ENCODE measurements at regions not wholly inside any gene's neighbourhood (a gene's known extent, or its start where the extent isn't known, plus 50 kb on each side); places are given as distances from the start of the nearest gene placed in this dataset.

- TF ChIP-seq ZFX (IDR thresholded peaks at IDR 0.05) (no peak), CTCF (conservative IDR thresholded peaks at IDR 0.05) (no peak)
- H3K27ac ChIP-seq = no peak overlapping the region
These were observed 220.3 kb upstream of the MON1B start for GRCh38 chr16:76970745-76971099.

GRCh38 chr16:76976101-76976500 lies 214.9 kb upstream of the MON1B start:
- no peak overlapping the region for H3K27ac ChIP-seq
- no peak for TF ChIP-seq ZFX (IDR thresholded peaks at IDR 0.05)
- TF ChIP-seq CTCF (conservative IDR thresholded peaks at IDR 0.05) = no peak

GRCh38 chr16:76976756-76977155 lies 214.2 kb upstream of the MON1B start:
- TF ChIP-seq ZFX (IDR thresholded peaks at IDR 0.05) (no peak), CTCF (conservative IDR thresholded peaks at IDR 0.05) (no peak)
- no peak overlapping the region for H3K27ac ChIP-seq

GRCh38 chr16:76984196-76984595 lies 206.8 kb upstream of the MON1B start:
- TF ChIP-seq CTCF (conservative IDR thresholded peaks at IDR 0.05) = no peak
- TF ChIP-seq ZFX (IDR thresholded peaks at IDR 0.05) = no peak
- no peak overlapping the region for H3K27ac ChIP-seq

GRCh38 chr16:76985392-76986045 lies 205.5 kb upstream of the MON1B start:
- TF ChIP-seq CTCF (conservative IDR thresholded peaks at IDR 0.05) = no peak
- TF ChIP-seq ZFX (IDR thresholded peaks at IDR 0.05) = no peak
- H3K27ac ChIP-seq = no peak overlapping the region

GRCh38 chr16:76988526-76988925 lies 202.5 kb upstream of the MON1B start:
- no peak overlapping the region for H3K27ac ChIP-seq
- TF ChIP-seq ZFX (IDR thresholded peaks at IDR 0.05) (no peak), CTCF (conservative IDR thresholded peaks at IDR 0.05) (no peak)

GRCh38 chr16:77002644-77003043 lies 188.3 kb upstream of the MON1B start:
- H3K27ac ChIP-seq = no peak overlapping the region
- TF ChIP-seq CTCF (conservative IDR thresholded peaks at IDR 0.05) = no peak
- TF ChIP-seq ZFX (IDR thresholded peaks at IDR 0.05) = no peak
